Pancreas (tissue), 10 donors: ENCODE measurements at regions not wholly inside any gene's neighbourhood (a gene's known extent, or its start where the extent isn't known, plus 50 kb on each side); places are given as distances from the start of the nearest gene placed in this dataset.

Experiments
- ATAC-seq, 4 donors: fragments of 200-7000 bp; cut with Tn5 transposase; one replicate each; pipeline versions ENCODE4 v1.8.0 to v1.9.1; 2020; ENCODE audit warnings: mild to moderate bottlenecking in 4 of 4, moderate library complexity in 4 of 4
- DNase-seq, 6 donors: peaks; one replicate each; pipeline ENCODE4 v3.0.0-alpha.2; 2020
- FAIRE-seq: peaks from 2 replicates; lab custom pipeline; 2012; peaks lifted over from hg19 to GRCh38; lab: Jason Lieb, UNC
- H3K27ac ChIP-seq, 4 donors: fragments of 200-600 bp; sonication (generic); 1 replicate in 3 of 4; 2 replicates in 1 of 4; pipeline versions ENCODE4 v1.5.0 to v1.8.0; 2020
- H3K27me3 ChIP-seq, 4 donors: fragments of 200-600 bp; one replicate each; pipeline ENCODE4 v1.8.0; 2021
- H3K36me3 ChIP-seq, 3 donors: fragments of 200-600 bp; sonication (generic) in 1 of 3; one replicate each; pipeline versions ENCODE4 v1.5.0 to v1.8.0; 2020 to 2021
- H3K4me1 ChIP-seq, 3 donors: fragments of 200-600 bp; one replicate each; pipeline ENCODE4 v1.8.0; 2021
- H3K4me3 ChIP-seq, 4 donors: fragments of 200-600 bp; sonication (generic) in 2 of 4; one replicate each; pipeline versions ENCODE4 v1.5.0 to v1.8.0; 2020 to 2021
- H3K9me3 ChIP-seq, 4 donors: fragments of 200-600 bp; one replicate each; pipeline ENCODE4 v1.8.0; 2021
- WGBS, 2 donors: extraction: QIAGEN DNeasy Blood & Tissue Kit; methylation state at CpG; one replicate each; pipeline ENCODE4 v1.1.7; 2013; 5-methylcytosine and 5-hydroxymethylcytosine counted together
- intact Hi-C, 3 donors: fragments of 100-400 bp; cut with DNase I; formaldehyde crosslinking; loops; one replicate each; pipeline versions ENCODE4 v1.11.1 to v1.14.2; 2022
- TF ChIP-seq, protein P1 (sequence below), 4 donors: fragments of 200-600 bp; sonication (generic) in 3 of 4; IDR thresholded peaks; one replicate each; pipeline versions ENCODE4 v1.5.0 to v1.8.0; 2021; ENCODE audit warnings: antibody characterized with exemption in 4 of 4
- donor health status: healthy with polysubstance abuse.
- donor health status: DM: no; HTN: no; CAD: no; lungs with moderate emphysema.
- donor health status: DM: no; HTN: no; CAD: no.
- donor health status: control.
- donor health status: control.
- donor health status: Bipolar disorder and iron deficiency.
- donor health status: DM: yes; HTN: yes; CAD: no.
- donor health status: DM: no; HTN: no; CAD: no.
- donor health status: DM: no; HTN: no; CAD: no.
- donor health status: DM: yes; HTN: yes; CAD: no.

DNA sequence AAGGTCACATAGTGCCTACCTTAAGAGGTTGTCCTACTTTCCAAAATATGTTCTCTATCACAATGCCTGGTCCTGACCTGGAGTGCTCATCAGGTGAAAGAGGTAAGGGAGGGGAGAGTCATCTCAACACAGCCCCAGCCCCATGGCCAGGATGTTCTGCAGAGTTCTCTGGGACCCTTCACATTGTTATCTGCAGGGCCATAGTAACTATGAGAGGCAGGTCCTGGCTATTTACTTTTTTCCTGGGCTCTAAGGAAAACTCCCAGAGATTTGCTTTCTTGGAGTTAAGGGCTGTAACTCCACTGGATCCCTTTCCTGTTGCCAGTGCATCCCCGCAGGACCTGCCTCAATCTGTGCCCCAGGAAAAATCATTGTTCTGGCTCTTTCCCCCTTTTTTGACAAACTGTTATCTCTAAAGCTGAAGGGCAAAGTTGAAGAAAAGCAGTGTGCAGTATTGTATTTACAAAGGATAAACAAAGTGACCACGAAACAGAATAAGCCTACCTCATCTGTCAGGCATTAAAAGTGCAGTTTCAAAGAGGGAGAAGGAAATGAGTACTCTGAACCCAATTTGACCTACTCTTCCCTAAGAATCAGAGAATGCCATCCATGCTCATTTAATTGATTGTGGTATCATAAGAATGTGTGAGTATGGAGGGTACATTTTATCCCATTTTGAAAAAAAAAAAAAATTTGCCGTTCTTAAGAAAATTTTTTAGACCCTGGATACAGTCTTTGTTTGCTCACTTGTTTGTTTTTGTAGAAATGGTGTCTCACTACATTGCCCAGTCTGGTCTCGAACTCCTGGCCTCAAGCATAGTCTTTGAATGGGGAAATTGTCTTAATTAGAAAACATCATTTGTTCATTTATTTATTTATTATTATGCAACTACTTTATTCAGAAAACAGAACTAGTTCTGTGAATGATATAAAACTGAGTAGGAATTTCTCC lies 149.6 kb downstream of the RHOU start:
- no peaks in the 10 kb centered on the region for H3K27me3 ChIP-seq
- H3K4me1 ChIP-seq, result no peaks in the 10 kb centered on the region
- FAIRE-seq (no peak), ATAC-seq (no peak), DNase-seq (no peak)
- no peak overlapping the region for H3K27ac ChIP-seq
- H3K4me3 ChIP-seq, result no peak overlapping the region
- TF ChIP-seq, protein P1, sequence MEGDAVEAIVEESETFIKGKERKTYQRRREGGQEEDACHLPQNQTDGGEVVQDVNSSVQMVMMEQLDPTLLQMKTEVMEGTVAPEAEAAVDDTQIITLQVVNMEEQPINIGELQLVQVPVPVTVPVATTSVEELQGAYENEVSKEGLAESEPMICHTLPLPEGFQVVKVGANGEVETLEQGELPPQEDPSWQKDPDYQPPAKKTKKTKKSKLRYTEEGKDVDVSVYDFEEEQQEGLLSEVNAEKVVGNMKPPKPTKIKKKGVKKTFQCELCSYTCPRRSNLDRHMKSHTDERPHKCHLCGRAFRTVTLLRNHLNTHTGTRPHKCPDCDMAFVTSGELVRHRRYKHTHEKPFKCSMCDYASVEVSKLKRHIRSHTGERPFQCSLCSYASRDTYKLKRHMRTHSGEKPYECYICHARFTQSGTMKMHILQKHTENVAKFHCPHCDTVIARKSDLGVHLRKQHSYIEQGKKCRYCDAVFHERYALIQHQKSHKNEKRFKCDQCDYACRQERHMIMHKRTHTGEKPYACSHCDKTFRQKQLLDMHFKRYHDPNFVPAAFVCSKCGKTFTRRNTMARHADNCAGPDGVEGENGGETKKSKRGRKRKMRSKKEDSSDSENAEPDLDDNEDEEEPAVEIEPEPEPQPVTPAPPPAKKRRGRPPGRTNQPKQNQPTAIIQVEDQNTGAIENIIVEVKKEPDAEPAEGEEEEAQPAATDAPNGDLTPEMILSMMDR (IDR thresholded peaks at IDR 0.05), result no peak
- H3K36me3 ChIP-seq, result no peaks in the 10 kb centered on the region
- WGBS, 2 donors, result 75% methylated on average over 4 of the region's 4 CpGs
- intact Hi-C loops, result no loop called here
- no peaks in the 10 kb centered on the region for H3K9me3 ChIP-seq

DNA sequence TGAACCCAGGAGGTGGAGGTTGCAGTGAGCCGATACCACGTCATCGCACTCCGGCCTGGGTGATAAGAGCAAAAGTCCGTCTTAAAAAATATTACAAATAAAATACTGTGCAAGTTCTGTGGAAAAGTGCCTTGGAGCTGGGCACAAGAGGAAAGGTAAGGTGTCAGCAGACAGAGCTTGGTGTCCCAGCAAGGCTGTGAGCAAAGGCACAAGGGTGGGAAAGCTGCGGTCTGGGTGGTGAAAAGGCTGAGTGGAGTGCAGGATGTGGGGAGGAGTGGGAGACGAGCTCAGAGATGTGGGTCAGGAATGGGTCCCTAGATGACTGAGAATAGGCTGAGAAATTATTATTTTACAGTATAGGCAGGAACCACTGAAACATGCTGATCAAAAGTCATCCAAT lies 150.6 kb downstream of the RHOU start:
- TF ChIP-seq, protein P1 (IDR thresholded peaks at IDR 0.05), result no peak
- intact Hi-C loops, result no loop called here
- FAIRE-seq (no peak), DNase-seq (no peak), ATAC-seq (no peak)
- H3K27me3 ChIP-seq, result no peaks in the 10 kb centered on the region
- no peaks in the 10 kb centered on the region for H3K36me3 ChIP-seq
- H3K4me3 ChIP-seq, result no peak overlapping the region
- WGBS, 2 donors, result 92 to 93% methylated on average over 7 of the region's 7 CpGs
- no peaks in the 10 kb centered on the region for H3K9me3 ChIP-seq
- H3K4me1 ChIP-seq, result no peaks in the 10 kb centered on the region
- no peak overlapping the region for H3K27ac ChIP-seq

DNA sequence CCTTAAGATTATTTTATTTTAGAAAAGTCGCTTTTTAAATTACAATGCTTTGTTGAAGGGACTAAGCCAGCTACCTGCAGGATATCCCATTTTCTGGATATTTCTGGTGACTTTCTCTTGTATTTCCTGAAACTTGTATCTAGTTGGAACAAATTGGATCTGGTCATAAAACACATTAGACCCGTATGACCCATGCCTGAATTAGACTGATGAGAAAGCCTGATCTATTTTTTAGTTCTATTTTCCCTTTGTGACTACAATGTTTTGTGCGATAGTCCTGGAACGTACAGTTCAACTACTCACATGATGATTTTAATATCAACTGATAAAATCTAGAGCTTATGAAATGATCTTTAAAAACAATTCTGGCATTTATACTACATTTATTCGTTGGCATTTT lies 151.8 kb downstream of the RHOU start:
- TF ChIP-seq, protein P1 (IDR thresholded peaks at IDR 0.05), result no peak
- Histone ChIP-seq H3K9me3 (no peaks in the 10 kb centered on the region), H3K27ac (no peak overlapping the region), H3K4me1 (no peaks in the 10 kb centered on the region), H3K27me3 (no peaks in the 10 kb centered on the region), H3K4me3 (no peak overlapping the region), H3K36me3 (no peaks in the 10 kb centered on the region)
- no peak for DNase-seq
- ATAC-seq, result no peak
- intact Hi-C loops, result no loop called here
- FAIRE-seq, result peak; percentile 9
- 78 to 80% methylated on average over 5 of the region's 5 CpGs for WGBS, 2 donors

DNA sequence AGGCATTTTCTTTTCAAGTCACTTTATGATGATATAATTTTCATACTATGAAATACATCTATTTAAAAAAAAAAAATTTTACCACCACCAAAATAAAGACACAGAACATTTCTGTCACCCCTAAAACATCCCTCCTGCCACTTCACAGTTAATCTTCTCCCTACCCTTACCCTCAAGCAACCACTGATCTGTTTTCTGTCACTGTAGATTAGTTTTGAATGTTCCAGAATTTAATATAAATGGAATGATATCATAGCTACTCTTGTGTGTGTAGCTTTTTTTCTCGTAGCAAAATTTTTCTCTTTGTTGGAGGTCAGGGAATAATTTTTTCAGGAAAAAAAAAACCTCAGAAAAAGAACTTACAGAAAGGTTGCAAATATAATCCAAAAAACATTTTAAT lies 152.7 kb downstream of the RHOU start:
- TF ChIP-seq, protein P1 (IDR thresholded peaks at IDR 0.05), result no peak
- no peak for FAIRE-seq
- no peak for ATAC-seq

DNA sequence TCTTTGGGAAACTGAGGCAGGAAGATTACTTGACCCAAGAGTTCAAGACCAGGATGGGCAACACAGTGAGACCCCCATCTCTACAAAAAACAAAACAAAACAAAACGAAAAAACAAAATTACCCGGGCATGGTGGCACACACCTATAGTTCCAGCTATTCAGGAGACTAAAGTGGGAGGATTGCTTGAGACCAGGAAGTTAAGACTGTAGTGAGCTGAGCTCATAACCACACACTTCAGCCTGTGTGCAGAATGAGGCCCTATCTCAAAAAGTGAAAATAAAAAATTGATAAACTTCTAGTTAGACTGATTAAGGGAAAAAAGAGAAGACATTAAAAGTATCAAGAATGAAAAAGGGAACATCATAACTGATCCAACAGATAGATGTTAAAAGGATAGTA lies 154.0 kb downstream of the RHOU start:
- ATAC-seq (no peak), FAIRE-seq (no peak), DNase-seq (no peak)
- Histone ChIP-seq H3K27ac (no peak overlapping the region), H3K4me1 (no peaks in the 10 kb centered on the region), H3K9me3 (no peaks in the 10 kb centered on the region), H3K4me3 (no peak overlapping the region), H3K27me3 (no peaks in the 10 kb centered on the region), H3K36me3 (no peaks in the 10 kb centered on the region)
- TF ChIP-seq, protein P1 (IDR thresholded peaks at IDR 0.05), result no peak
- intact Hi-C loops, result no loop called here
- WGBS, 2 donors, result 54 to 65% methylated on average over 2 of the region's 2 CpGs

More for the DNA sequence above, 152.7 kb downstream of the RHOU start:
- Histone ChIP-seq H3K27ac (no peak overlapping the region), H3K36me3 (no peaks in the 10 kb centered on the region), H3K4me1 (no peaks in the 10 kb centered on the region), H3K27me3 (no peaks in the 10 kb centered on the region), H3K4me3 (no peak overlapping the region), H3K9me3 (no peaks in the 10 kb centered on the region)
- intact Hi-C loops, result no loop called here
- WGBS, 2 donors, result 59 to 79% methylated on average over 1 of the region's 1 CpG
- DNase-seq, result no peak
